PC-3 (cell line): ENCODE measurements at regions not wholly inside any gene's neighbourhood (a gene's known extent, or its start where the extent isn't known, plus 50 kb on each side); places are given as distances from the start of the nearest gene placed in this dataset.

Experiments used
- EZH2 ChIP-seq: fragments of 300-600 bp; sonication (generic); IDR thresholded peaks from one replicate; pipeline ENCODE4 v1.6.1; 2017; ENCODE audit warnings: antibody characterized with exemption, mild to moderate bottlenecking, low read length; ENCODE audit not compliant: unreplicated experiment
- EZH2phosphoT487 ChIP-seq: fragments of 300-600 bp; sonication (generic); IDR thresholded peaks from 2 replicates; pipeline ENCODE4 v1.6.1; 2018; ENCODE audit warnings: mild to moderate bottlenecking, antibody characterized with exemption, low read length, borderline replicate concordance
- TF ChIP-seq, protein P1 (sequence below): fragments of 300-600 bp; sonication (generic); conservative IDR thresholded peaks from 2 replicates; pipeline ENCODE4 v1.5.1; 2017; ENCODE audit warnings: antibody characterized with exemption, low read depth, mild to moderate bottlenecking, low read length

GRCh38 chr13:109979228-109979627 lies 192.8 kb upstream of the IRS2 start:
- TF ChIP-seq, protein P1, sequence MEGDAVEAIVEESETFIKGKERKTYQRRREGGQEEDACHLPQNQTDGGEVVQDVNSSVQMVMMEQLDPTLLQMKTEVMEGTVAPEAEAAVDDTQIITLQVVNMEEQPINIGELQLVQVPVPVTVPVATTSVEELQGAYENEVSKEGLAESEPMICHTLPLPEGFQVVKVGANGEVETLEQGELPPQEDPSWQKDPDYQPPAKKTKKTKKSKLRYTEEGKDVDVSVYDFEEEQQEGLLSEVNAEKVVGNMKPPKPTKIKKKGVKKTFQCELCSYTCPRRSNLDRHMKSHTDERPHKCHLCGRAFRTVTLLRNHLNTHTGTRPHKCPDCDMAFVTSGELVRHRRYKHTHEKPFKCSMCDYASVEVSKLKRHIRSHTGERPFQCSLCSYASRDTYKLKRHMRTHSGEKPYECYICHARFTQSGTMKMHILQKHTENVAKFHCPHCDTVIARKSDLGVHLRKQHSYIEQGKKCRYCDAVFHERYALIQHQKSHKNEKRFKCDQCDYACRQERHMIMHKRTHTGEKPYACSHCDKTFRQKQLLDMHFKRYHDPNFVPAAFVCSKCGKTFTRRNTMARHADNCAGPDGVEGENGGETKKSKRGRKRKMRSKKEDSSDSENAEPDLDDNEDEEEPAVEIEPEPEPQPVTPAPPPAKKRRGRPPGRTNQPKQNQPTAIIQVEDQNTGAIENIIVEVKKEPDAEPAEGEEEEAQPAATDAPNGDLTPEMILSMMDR = no peak
- TF ChIP-seq EZH2 (no peak), EZH2phosphoT487 (no peak)
